ENCODE measurements at regions not wholly inside any gene's neighbourhood (a gene's known extent, or its start where the extent isn't known, plus 50 kb on each side); places are given as distances from the start of the nearest gene placed in this dataset.

DNA sequence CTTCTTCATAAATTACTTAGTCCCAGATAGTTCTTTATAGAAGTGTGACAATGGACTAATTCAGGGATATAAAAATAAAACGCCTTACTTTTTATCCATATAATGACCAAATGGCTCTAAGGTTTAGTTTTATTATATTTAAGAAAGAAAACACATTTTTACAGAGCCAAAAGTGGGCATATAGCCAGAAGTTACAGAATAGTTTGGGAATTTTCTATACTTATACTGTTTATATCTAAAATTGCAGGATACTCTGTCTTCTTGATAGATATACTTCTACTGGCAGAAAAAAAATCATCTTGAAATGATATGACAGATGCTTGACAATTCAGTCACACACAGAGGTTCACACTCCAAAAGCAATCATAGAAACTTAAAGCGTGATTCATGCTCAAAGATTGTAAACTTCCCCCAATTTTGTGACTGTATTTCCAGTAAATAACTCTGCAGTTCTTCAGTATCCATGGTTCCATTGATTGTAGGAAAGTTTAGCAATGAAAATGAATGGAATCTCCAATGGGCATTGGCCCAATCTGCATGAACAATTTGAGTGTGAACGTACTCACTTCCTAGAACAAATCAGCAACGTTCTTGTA lies 307.8 kb downstream of the NOVA1 start:
- DNase-seq (ENCODE audit: low read depth in 1 of 2, low spot score in 1 of 2): no peak
- no peak for TF ChIP-seq REST (IDR thresholded peaks at IDR 0.05; ENCODE audit: insufficient replicate concordance, low read depth)
- no peak for TF ChIP-seq CTCF (IDR thresholded peaks at IDR 0.05; ENCODE audit: insufficient read depth, low read length)
- no peak for TF ChIP-seq GABPA (IDR thresholded peaks at IDR 0.05; ENCODE audit: low read depth)
- no peak for TF ChIP-seq SPI1 (IDR thresholded peaks at IDR 0.05; ENCODE audit: borderline replicate concordance, low read depth)
- no peak for TF ChIP-seq POLR2AphosphoS5 (IDR thresholded peaks at IDR 0.05; ENCODE audit: low read depth)
- no peak overlapping the region for H3K4me3 ChIP-seq (replicated peaks; ENCODE audit: insufficient read depth, low read length)
- H3K27me3 ChIP-seq (ENCODE audit: insufficient read depth, poor library complexity, severe bottlenecking): no peaks in the 10 kb centered on the region
- H3K27ac ChIP-seq (replicated peaks): no peak overlapping the region

- Histone ChIP-seq H3K4me3 (replicated peaks; ENCODE audit: insufficient read depth, low read length) (no peak overlapping the region), H3K27ac (replicated peaks) (no peak overlapping the region), H3K27me3 (ENCODE audit: insufficient read depth, poor library complexity, severe bottlenecking) (no peaks in the 10 kb centered on the region)
- TF ChIP-seq REST (IDR thresholded peaks at IDR 0.05; ENCODE audit: insufficient replicate concordance, low read depth): no peak
- TF ChIP-seq SPI1 (IDR thresholded peaks at IDR 0.05; ENCODE audit: borderline replicate concordance, low read depth): no peak
- no peak for TF ChIP-seq POLR2AphosphoS5 (IDR thresholded peaks at IDR 0.05; ENCODE audit: low read depth)
- TF ChIP-seq CTCF (IDR thresholded peaks at IDR 0.05; ENCODE audit: insufficient read depth, low read length): no peak
- no peak for TF ChIP-seq GABPA (IDR thresholded peaks at IDR 0.05; ENCODE audit: low read depth)
- no peak for DNase-seq (ENCODE audit: low read depth in 1 of 2, low spot score in 1 of 2)
Measured at GRCh38 chr14:26286913-26287205, 311.0 kb downstream of the NOVA1 start.

DNA sequence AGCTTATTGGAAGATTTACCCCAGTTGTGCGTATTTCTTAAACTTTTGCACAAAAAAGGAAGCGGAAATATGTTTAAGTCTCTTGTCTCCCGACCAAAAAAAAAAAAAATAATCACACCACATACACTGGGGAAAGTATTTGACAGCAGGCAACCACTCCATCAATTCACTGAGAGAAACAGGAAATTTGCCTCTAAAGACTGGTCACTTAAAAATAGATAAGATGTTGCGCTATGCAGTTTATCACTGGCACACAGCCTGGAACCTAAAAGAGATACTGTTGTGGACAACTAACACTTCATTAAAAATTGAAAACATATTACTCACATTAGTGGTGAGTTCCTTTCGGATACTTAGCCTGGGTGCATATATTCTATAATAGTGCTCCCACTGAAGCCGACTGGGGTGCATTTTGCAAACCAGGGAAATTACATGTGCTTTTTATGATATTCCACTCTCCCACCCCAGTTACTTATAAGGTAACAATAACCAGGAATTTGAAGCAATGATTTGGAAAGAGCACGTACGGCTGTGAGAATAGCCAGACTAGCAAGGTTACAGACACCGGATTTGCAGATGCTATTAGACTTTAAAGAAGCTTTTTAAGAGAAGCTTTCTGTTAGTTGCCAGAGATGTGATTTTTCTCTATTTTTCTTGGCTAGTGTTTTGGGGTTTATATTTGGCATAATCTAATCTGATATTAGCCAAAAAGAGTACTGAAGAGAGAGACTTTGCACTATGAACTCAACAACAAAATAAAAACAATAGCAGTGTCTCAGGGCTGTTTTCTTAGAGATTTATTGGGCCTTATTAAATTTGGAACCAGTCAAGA lies 311.5 kb downstream of the NOVA1 start:
- H3K27me3 ChIP-seq (ENCODE audit: insufficient read depth, poor library complexity, severe bottlenecking): no peaks in the 10 kb centered on the region

More for the DNA sequence above, 311.5 kb downstream of the NOVA1 start:
- H3K27ac ChIP-seq (replicated peaks): no peak overlapping the region
- TF ChIP-seq GABPA (IDR thresholded peaks at IDR 0.05; ENCODE audit: low read depth) (no peak), CTCF (IDR thresholded peaks at IDR 0.05; ENCODE audit: insufficient read depth, low read length) (no peak), SPI1 (IDR thresholded peaks at IDR 0.05; ENCODE audit: borderline replicate concordance, low read depth) (no peak), POLR2AphosphoS5 (IDR thresholded peaks at IDR 0.05; ENCODE audit: low read depth) (no peak), REST (IDR thresholded peaks at IDR 0.05; ENCODE audit: insufficient replicate concordance, low read depth) (no peak)
- no peak for DNase-seq (ENCODE audit: low read depth in 1 of 2, low spot score in 1 of 2)
- no peak overlapping the region for H3K4me3 ChIP-seq (replicated peaks; ENCODE audit: insufficient read depth, low read length)
